Gastroesophageal sphincter (tissue), 3 donors: ENCODE measurements at regions not wholly inside any gene's neighbourhood (a gene's known extent, or its start where the extent isn't known, plus 50 kb on each side); places are given as distances from the start of the nearest gene placed in this dataset.
"Not testable (repeated sequence)": the region's sequence is repeated elsewhere in the genome, so short reads cannot be mapped to it uniquely, and the experiment has no call there.

ENCODE experiments used
- CTCF ChIP-seq, 4 experiments: fragments of 200-600 bp in 2 of 4; fragments of 450-650 bp in 2 of 4; sonication (generic) in 1 of 4; IDR thresholded peaks; one replicate each; pipeline ENCODE4 v1.5.1; 2017 to 2019; ENCODE audit warnings: antibody characterized with exemption in 4 of 4, mild to moderate bottlenecking in 2 of 4, moderate library complexity in 2 of 4
- POLR2A ChIP-seq, 2 donors: fragments of 450-650 bp; IDR thresholded peaks; one replicate each; pipeline ENCODE4 v1.6.1; 2017; ENCODE audit warnings: antibody characterized with exemption in 2 of 2, mild to moderate bottlenecking in 2 of 2, moderate library complexity in 1 of 2
- POLR2AphosphoS5 ChIP-seq: sonication (generic); formaldehyde crosslinking; IDR thresholded peaks from one replicate; pipeline ENCODE4 v1.6.1; 2017; ENCODE audit warnings: antibody characterized with exemption

DNA sequence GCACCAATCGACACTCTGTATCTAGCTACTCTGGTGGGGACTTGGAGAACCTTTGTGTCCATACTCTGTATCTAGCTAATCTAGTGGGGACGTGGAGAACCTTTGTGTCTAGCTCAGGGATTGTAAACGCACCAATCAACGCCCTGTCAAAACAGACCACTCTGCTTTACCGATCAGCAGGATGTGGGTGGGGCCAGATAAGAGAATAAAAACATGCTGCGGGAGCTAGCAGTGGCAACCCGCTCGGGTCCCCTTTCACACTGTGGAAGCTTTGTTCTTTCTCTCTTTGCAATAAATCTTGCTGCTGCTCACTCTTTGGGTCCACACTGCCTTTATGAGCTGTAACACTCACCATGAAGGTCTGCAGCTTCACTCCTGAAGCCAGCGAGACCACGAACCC lies 104.0 kb upstream of the JCAD start:
- not testable (repeated sequence) for TF ChIP-seq POLR2AphosphoS5; CTCF (IDR thresholded peaks at IDR 0.05); POLR2A (IDR thresholded peaks at IDR 0.05)
